ENCODE measurements at regions not wholly inside any gene's neighbourhood (a gene's known extent, or its start where the extent isn't known, plus 50 kb on each side); places are given as distances from the start of the nearest gene placed in this dataset.
A peak's percentile ranks its signal among the peaks of the same experiment; 100 is the strongest.
"Not testable (repeated sequence)": the region's sequence is repeated elsewhere in the genome, so short reads cannot be mapped to it uniquely, and the experiment has no call there.

DNA sequence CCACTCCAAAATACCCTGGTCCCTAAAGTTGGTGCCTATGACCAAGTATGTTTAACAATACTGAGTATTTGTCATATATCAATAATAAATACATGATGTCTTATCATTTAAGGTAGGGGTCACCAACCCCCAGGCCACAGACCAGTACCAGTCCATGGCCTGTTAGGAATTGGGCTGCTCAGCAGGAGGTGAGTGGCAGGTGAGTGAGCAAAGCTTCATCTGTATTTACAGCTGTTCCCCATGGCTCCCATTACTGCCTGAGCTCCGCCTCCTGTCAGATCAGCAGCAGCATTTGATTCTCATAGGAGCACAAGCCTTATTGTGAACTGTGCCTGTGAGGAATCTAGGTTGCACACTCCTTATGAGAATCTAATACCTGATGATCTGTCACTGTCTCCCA lies 126.2 kb downstream of the HNRNPD start:
- no peak for DNase-seq (ENCODE audit: low read depth)

GRCh38 chr4:82247171-82247570 lies 126.6 kb downstream of the HNRNPD start:
- no peak for DNase-seq (ENCODE audit: low read depth)

GRCh38 chr4:82241534-82241933 lies 132.3 kb downstream of the HNRNPD start:
- no peak for DNase-seq (ENCODE audit: low read depth)

DNA sequence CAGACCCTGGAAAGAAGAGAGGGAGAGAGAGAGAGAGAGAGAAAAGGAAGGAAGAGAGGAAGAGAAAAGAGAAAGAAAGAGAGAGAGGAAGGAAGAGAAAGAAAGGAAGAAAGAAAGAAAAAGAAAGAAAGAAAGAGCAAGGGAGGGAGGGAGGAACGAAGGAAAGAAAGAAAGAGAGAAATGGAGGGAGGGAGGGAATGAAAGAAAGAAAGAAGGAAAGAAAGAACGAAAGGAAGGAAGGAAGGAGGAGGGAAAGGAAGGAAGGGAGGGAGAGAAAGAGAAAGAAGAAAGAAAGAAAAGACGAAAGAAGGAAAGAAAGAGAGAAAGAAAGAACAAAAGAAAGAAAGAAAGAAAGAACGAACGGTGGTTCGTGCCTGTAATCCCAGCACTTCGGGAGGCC lies 133.4 kb downstream of the HNRNPD start:
- no peak for DNase-seq (ENCODE audit: low read depth)

DNA sequence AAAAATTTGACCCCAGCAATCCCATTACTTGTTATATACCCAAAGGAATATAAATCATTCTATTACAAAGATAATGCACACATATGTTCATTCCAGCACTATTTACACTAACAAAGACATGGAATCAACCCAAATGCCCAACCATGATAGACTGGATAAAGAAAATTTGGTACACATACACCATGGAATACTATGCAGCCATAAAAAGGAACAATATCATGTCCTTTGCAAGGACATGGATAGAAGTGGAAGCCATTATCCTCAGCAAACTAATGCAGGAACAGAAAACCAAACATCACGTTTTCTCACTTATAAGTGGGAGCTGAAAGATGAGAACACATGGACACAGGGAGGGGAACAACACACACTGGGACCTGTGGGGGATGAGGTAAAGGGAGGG lies 136.6 kb downstream of the HNRNPD start:
- DNase-seq (ENCODE audit: low read depth) = not testable (repeated sequence)

DNA sequence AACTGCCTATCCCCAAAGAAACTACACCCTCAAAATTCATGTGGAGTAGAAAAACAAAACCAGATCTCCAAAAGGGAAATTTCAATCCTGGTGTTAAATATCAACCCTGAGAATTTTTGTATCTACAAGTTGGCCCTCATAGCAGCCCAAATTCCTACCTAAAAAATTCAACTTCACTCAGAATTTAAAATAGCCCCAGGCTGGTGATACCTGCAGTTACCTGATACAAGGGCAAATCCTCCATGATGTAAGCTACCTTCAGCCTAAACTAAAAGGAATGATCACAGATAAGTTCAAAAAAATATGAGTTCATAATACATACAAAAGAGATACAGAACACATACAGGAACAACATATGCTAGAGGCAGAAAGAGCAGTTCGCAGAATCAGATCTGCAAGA lies 138.4 kb downstream of the HNRNPD start:
- DNase-seq (ENCODE audit: low read depth) = no peak

DNA sequence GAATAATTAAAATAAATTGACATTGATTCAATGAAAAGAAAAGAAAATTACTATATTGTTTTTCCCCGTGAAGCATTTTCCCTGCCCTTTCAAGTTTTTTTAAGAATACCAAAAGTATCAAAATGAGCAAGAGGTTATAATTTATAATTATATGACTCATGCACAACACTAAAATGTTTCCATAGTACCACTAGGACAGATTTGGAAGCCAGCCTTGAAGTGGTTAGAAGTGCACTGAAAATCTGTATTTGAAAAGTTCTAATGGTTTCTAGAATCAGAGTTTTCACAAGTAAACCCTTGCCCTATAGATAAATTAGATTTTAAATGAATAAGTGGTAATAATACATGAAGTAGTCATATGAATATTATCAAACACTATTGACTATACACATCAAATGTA lies 140.9 kb downstream of the HNRNPD start:
- no peak for DNase-seq (ENCODE audit: low read depth)

GRCh38 chr4:82231806-82232205 lies 142.0 kb downstream of the HNRNPD start:
- no peak for DNase-seq (ENCODE audit: low read depth)

GRCh38 chr4:82230306-82230705 lies 143.5 kb downstream of the HNRNPD start:
- no peak for DNase-seq (ENCODE audit: low read depth)

- DNase-seq (ENCODE audit: low read depth) = no peak
Measured at GRCh38 chr4:82225030-82225429, 148.8 kb downstream of the HNRNPD start.

DNA sequence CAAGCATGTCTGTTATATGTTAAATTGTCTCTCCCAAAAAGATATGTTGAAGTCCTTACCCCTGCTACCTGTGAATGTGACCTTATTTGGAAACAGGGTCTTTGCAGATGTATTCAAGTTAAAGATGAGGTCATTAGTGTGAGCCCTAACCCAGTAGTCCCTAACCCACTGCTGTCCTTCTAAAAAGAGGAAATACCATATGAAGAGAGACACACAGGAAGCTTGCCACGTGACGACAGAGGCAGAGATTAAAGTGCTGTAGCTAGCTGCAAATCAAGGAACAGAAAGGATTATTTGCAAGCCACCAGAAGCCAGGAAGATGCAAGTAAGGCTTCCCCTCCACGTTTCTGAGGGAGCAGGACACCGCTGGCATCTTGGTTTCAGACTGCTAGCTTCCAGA lies 150.1 kb downstream of the HNRNPD start:
- DNase-seq (ENCODE audit: low read depth) = peak; percentile 9

- DNase-seq (ENCODE audit: low read depth) = no peak
Measured at GRCh38 chr4:82219346-82219745, 154.4 kb downstream of the HNRNPD start.

DNA sequence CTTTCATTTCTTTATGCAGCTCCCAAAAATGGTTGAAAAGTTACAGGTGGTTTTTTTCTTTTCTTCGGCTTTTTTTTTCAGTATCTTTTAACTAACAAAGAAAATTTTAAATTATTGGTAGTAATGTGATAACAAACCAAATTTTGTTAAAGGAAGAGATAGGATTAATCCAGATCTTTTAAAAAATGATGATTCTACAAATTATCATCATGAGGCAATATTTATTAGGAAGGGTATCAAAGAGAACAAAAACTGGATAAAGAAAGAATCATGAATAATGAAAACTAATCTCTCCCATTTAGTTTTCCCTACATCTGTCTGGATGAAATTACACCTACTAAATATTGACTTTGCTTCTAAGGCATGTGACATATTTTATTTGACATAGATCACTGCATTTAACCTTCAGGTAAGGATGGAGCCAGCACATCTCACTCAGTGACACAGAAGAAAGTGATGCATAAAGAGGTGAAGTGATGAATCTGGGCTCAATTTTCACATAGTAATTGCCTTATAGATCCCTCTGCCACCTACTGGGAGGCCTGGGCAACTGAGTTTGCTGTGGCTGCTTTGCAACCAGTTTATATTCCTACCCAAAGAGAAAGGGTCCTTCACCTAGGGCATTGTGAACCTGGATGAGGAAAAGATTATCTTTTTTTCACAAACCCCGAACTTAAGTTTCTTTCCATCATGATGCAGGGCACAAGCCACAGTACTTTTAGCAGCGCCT lies 155.6 kb downstream of the HNRNPD start:
- no peak for DNase-seq (ENCODE audit: low read depth)

- no peak for DNase-seq (ENCODE audit: low read depth)
Measured at GRCh38 chr4:82216219-82216618, 157.6 kb downstream of the HNRNPD start.

GRCh38 chr4:82215800-82216199 lies 158.0 kb downstream of the HNRNPD start:
- DNase-seq (ENCODE audit: low read depth) = no peak

- no peak for DNase-seq (ENCODE audit: low read depth)
Measured at GRCh38 chr4:82215039-82215438, 158.8 kb downstream of the HNRNPD start.

GRCh38 chr4:82213485-82214417 lies 160.0 kb downstream of the HNRNPD start:
- DNase-seq (ENCODE audit: low read depth) = no peak

DNA sequence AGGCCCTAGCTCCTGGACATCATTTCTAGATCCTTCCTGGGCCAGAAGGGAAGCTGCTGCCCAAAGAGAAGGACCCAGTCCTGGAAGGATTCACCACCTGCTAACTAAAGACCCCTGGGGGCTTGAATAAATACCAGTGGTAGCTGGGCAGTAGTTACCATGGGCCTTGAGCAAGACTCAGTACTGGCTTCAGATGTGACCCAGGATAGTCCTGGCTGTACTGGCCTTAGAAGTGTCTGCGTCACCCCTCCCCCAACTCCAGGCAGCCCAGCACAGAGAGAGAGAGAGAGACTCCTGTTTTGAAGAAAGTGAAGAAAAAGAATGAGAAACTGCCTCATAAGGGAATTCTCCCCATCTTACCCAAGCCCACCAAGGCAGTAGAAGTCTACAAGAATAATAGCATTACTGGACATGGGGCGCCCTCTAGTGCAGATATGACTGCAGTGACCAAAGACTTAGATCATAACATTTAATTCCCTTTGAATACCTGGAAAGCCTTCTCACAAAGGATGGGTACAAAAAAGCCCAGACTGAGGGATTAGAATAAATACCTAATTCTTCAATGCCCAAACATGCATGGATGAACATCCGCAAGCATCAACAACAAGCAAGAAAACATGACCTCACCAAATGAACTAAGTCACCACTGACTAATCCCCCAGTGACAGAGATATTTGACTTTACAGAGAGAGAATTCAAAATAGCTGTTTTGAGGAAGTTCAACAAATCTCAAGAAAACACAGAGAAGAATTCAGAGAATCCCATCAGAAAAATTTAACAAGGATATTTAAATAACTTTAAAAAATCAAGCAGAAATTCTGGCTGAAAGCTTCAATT lies 171.8 kb downstream of the HNRNPD start:
- DNase-seq (ENCODE audit: low read depth) = no peak

GRCh38 chr4:82201303-82201702 lies 172.5 kb downstream of the HNRNPD start:
- DNase-seq (ENCODE audit: low read depth) = no peak

DNA sequence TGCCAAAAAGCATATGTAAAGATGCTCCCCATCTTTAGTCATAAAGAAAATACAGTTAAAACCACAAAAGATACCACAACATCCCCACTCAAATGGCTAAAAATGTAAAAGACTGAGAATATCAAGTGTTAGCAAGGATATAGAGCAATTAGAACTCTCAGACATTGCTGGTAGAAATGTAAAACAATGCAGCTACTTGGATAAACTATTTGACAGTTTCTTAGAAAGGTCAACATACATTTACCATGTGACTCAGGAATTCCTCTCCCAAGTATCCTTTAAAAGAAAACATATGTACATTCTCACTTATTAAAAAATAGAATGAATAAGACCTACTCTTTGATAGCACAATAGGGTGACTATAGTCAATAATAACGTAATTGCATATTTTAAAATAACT lies 173.7 kb downstream of the HNRNPD start:
- no peak for DNase-seq (ENCODE audit: low read depth)

- DNase-seq (ENCODE audit: low read depth) = no peak
Measured at GRCh38 chr4:82194329-82194728, 179.5 kb downstream of the HNRNPD start.

DNA sequence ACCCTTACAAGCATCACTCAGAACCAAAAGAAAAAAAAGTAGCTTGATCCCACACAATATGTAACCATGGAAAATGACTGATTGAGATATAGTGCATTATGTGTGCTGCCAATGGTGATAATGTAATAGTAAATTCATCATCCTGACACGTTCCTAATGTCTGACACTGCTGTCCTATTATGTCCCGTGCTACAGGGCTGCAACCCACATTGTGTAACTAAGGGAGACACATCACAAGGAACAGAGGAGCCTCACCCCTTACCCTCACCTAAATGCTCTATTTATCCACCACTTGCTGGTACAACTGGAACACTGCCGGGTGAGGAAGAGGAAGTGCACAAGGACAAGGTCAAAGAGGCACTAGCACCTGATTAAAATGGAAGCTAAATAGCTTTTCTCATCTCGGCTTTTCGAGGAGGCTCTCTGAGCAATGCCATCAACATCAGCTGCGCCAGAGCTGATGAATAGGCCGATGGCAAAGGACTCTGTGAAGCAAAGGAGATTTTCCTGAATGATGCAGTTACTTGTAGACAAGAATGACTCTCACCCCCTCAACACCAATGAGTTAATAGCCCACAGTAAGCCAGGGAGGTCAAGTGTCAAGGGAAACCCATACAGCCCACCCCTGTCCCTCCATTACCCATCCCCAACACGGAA lies 181.6 kb downstream of the HNRNPD start:
- no peak for DNase-seq (ENCODE audit: low read depth)
